A549 (cell line): ENCODE measurements at regions not wholly inside any gene's neighbourhood (a gene's known extent, or its start where the extent isn't known, plus 50 kb on each side); places are given as distances from the start of the nearest gene placed in this dataset.

ENCODE experiments used
- ATAC-seq, 2 experiments: fragments of 200-7000 bp in 1 of 2; fragments of >200 bp in 1 of 2; cut with Nextera tagmentation in 1 of 2; cut with Tn5 transposase in 1 of 2; 3 replicates each; pipeline versions ENCODE4 v1.8.0 to v1.9.1; 2018 to 2020; ENCODE audit warnings: mild to moderate bottlenecking in 1 of 2, moderate library complexity in 1 of 2
- CTCF ChIA-PET: fragments of 300-600 bp; sonication (Branson Sonifier 250); formaldehyde crosslinking; extraction: SDS; loops from one replicate; lab custom pipeline; 2021; ENCODE audit warnings: antibody characterized with exemption, inconsistent platforms; lab: Yijun Ruan, JAX
- POLR2A ChIA-PET: fragments of 350-600 bp; formaldehyde crosslinking; extraction: SDS; loops from one replicate; lab custom pipeline; 2021; ENCODE audit warnings: antibody characterized with exemption, inconsistent platforms; lab: Yijun Ruan, JAX
- DNase-seq, 2 experiments: peaks; one replicate each; pipeline versions ENCODE4 v3.0.0 to v3.0.0-alpha.2; 2011 to 2016; ENCODE audit warnings: low read depth in 1 of 2, low spot score in 1 of 2
- FAIRE-seq: peaks from 2 replicates; lab custom pipeline; 2011; peaks lifted over from hg19 to GRCh38; lab: Jason Lieb, UNC
- H3K27ac ChIP-seq, 2 experiments: fragments of >200 bp; sonication (Bioruptor Twin); formaldehyde crosslinking; 3 replicates each; pipeline ENCODE4 v1.5.1; 2016 to 2017
- H3K4me1 ChIP-seq: fragments of >200 bp; sonication (Bioruptor Twin); formaldehyde crosslinking; 3 replicates; pipeline ENCODE4 v1.6.1; 2016
- H3K4me2 ChIP-seq: fragments of >200 bp; sonication (Bioruptor Twin); formaldehyde crosslinking; 3 replicates; pipeline ENCODE4 v1.6.1; 2016
- H3K4me3 ChIP-seq: fragments of >200 bp; sonication (Bioruptor Twin); formaldehyde crosslinking; 3 replicates; pipeline ENCODE4 v1.5.1; 2016
- H3K9me3 ChIP-seq: fragments of >200 bp; sonication (Bioruptor Twin); formaldehyde crosslinking; 3 replicates; pipeline ENCODE4 v1.6.1; 2016
- BCL3 ChIP-seq: fragments of >200 bp; sonication (Bioruptor Twin); formaldehyde crosslinking; IDR thresholded peaks from 3 replicates; pipeline ENCODE4 v1.6.1; 2016
- BHLHE40 ChIP-seq: IDR thresholded peaks from 2 replicates; pipeline ENCODE4 v1.6.1; 2012; ENCODE audit warnings: low read depth, low read length, inconsistent platforms
- CBX8 ChIP-seq: fragments of 200-600 bp; sonication (generic); IDR thresholded peaks from 2 replicates; pipeline ENCODE4 v1.6.1; 2016
- E2F6 ChIP-seq: IDR thresholded peaks from 2 replicates; pipeline ENCODE4 v1.6.1; 2012; ENCODE audit warnings: low read depth, borderline replicate concordance
- EHF ChIP-seq: fragments of 250-450 bp; sonication (Bioruptor Pico); IDR thresholded peaks from 2 replicates; pipeline ENCODE4 v1.5.0; 2020; ENCODE audit warnings: mild to moderate bottlenecking
- EHMT2 ChIP-seq: fragments of 200-600 bp; sonication (generic); IDR thresholded peaks from 2 replicates; pipeline ENCODE4 v1.6.1; 2016; ENCODE audit warnings: antibody characterized with exemption, low read depth, mild to moderate bottlenecking, moderate library complexity
- ELK1 ChIP-seq: fragments of 150-350 bp; IDR thresholded peaks from 2 replicates; pipeline ENCODE4 v1.6.1; 2014; ENCODE audit warnings: low read depth, mild to moderate bottlenecking, low read length
- EP300 ChIP-seq, 2 experiments: fragments of >200 bp; sonication (Bioruptor Twin); formaldehyde crosslinking; IDR thresholded peaks; 2 replicates in 1 of 2; 3 replicates in 1 of 2; pipeline ENCODE4 v1.6.1; 2016 to 2017
- FOSL2 ChIP-seq, 2 experiments: fragments of 450-650 bp in 1 of 2; fragments of >200 bp in 1 of 2; sonication (Bioruptor Twin) in 1 of 2; formaldehyde crosslinking; IDR thresholded peaks; 2 replicates each; pipeline versions ENCODE4 v1.5.0 to v1.6.1; 2016 to 2020; ENCODE audit warnings: mild to moderate bottlenecking in 1 of 2, moderate library complexity in 1 of 2
- HMGXB4 ChIP-seq: fragments of 250-450 bp; sonication (Bioruptor Pico); IDR thresholded peaks from 2 replicates; pipeline ENCODE4 v1.5.0; 2021; ENCODE audit warnings: mild to moderate bottlenecking, moderate library complexity, borderline replicate concordance
- HOXB13 ChIP-seq: fragments of 250-450 bp; sonication (Bioruptor Pico); IDR thresholded peaks from 2 replicates; pipeline ENCODE4 v1.5.0; 2020; ENCODE audit warnings: low read depth, mild to moderate bottlenecking, moderate library complexity
- HOXB5 ChIP-seq: fragments of 250-450 bp; sonication (Bioruptor Pico); IDR thresholded peaks from 2 replicates; pipeline ENCODE4 v1.5.0; 2020; ENCODE audit warnings: mild to moderate bottlenecking, moderate library complexity
- KDM5A ChIP-seq: fragments of 200-600 bp; sonication (generic); IDR thresholded peaks from 2 replicates; pipeline ENCODE4 v1.6.1; 2016; ENCODE audit warnings: antibody characterized with exemption, mild to moderate bottlenecking
- NPAS2 ChIP-seq: fragments of 250-450 bp; sonication (Bioruptor Pico); IDR thresholded peaks from 2 replicates; pipeline ENCODE4 v1.8.0; 2022; ENCODE audit warnings: mild to moderate bottlenecking, moderate library complexity, borderline replicate concordance
- NR3C1 ChIP-seq: fragments of >200 bp; sonication (Bioruptor Twin); formaldehyde crosslinking; IDR thresholded peaks from 3 replicates; pipeline ENCODE4 v1.6.1; 2017
- PHF8 ChIP-seq: fragments of 200-600 bp; sonication (generic); IDR thresholded peaks from 2 replicates; pipeline ENCODE4 v1.6.1; 2016; ENCODE audit warnings: low read depth, mild to moderate bottlenecking, antibody characterized with exemption, moderate library complexity, borderline replicate concordance
- RFX5 ChIP-seq: fragments of 450-650 bp; IDR thresholded peaks from 2 replicates; pipeline ENCODE4 v1.7.1; 2014; ENCODE audit warnings: antibody characterized with exemption, mild to moderate bottlenecking, moderate library complexity
- RNF2 ChIP-seq: fragments of 200-600 bp; sonication (generic); IDR thresholded peaks from 2 replicates; pipeline ENCODE4 v1.6.1; 2016; ENCODE audit warnings: low read depth, mild to moderate bottlenecking, antibody characterized with exemption, moderate library complexity, borderline replicate concordance
- SMC3 ChIP-seq: fragments of >200 bp; sonication (Bioruptor Twin); formaldehyde crosslinking; IDR thresholded peaks from 3 replicates; pipeline ENCODE4 v1.6.1; 2018; ENCODE audit warnings: inconsistent platforms
- SREBF2 ChIP-seq: fragments of 450-650 bp; IDR thresholded peaks from 2 replicates; pipeline ENCODE4 v1.6.1; 2014; ENCODE audit warnings: mild to moderate bottlenecking, moderate library complexity
- WGBS: methylation state at CpG from one replicate; pipeline ENCODE4 v1.1.6; 2017; ENCODE audit errors: missing lambda C conversion rate; 5-methylcytosine and 5-hydroxymethylcytosine counted together
- TF ChIP-seq, protein P1 (sequence below): IDR thresholded peaks from 2 replicates; pipeline ENCODE4 v1.6.1; 2012
- TF ChIP-seq, protein P2 (sequence below): fragments of 250-450 bp; sonication (Bioruptor Pico); IDR thresholded peaks from 2 replicates; pipeline ENCODE4 v1.5.0; 2020; ENCODE audit warnings: low read depth, mild to moderate bottlenecking, moderate library complexity
- TF ChIP-seq, protein P3 (sequence below): fragments of >200 bp; sonication (Bioruptor Twin); formaldehyde crosslinking; IDR thresholded peaks from 3 replicates; pipeline ENCODE4 v1.5.1; 2016

DNA sequence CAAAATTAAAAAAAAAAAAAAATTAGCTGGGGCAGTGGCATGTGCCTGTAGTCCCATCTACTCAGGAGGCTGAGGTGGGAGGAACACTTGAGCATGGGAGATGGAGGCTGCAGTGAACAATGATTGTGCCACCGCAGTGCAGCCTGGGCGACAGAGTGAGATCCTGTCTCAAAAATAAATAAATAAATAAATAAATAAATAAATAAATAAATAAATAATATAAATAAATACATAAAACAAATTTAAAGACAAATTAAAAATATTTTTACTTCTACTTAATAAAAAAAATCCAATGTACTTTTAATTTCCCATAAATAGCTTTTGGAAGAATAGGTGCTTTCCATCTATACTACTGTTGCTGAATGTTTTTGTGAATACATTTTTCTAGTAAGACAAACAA lies 598.4 kb upstream of the EDIL3 start (continued):
- TF ChIP-seq PHF8 = no peak
- no peak for TF ChIP-seq CBX8
- no peak for TF ChIP-seq SREBF2
- no peak for TF ChIP-seq RFX5

DNA sequence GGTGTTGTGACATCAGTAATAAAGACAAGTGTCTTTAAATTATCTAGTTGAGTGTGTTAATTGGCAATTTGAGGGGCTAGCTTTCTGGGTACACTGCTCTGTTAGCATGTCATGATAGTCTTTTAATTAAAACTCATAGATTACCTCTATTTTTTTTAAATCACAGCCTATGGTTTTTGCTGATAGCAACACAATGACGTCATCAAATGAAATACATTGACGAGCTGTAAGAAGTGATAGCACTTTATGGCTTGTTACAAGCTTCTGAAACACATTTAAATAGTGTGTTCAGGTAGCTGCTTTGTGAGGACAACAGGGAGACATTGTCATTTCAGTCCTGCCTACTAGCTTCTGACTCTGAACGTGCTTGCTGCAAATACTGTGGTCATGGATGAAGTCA lies 600.5 kb upstream of the EDIL3 start:
- DNase-seq (no peak), ATAC-seq (no peak), FAIRE-seq (no peak)
- ChIA-PET POLR2A (no interaction called here), CTCF (interaction anchor here (0.5 kb wide), 1 partner anchor 180 kb away, joined by 3 read pairs; no protein-coding TSS in a partner anchor)
- H3K9me3 ChIP-seq = no peaks in the 10 kb centered on the region
- 5% methylated on average over 3 of the region's 3 CpGs for WGBS
- no peak overlapping the region for H3K4me2 ChIP-seq
- H3K27ac ChIP-seq = no peak overlapping the region
- TF ChIP-seq, protein P1, sequence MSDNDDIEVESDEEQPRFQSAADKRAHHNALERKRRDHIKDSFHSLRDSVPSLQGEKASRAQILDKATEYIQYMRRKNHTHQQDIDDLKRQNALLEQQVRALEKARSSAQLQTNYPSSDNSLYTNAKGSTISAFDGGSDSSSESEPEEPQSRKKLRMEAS = no peak
- no peak for TF ChIP-seq RNF2
- TF ChIP-seq EHF (CRISPR knock-in tag) = no peak
- TF ChIP-seq, protein P2, sequence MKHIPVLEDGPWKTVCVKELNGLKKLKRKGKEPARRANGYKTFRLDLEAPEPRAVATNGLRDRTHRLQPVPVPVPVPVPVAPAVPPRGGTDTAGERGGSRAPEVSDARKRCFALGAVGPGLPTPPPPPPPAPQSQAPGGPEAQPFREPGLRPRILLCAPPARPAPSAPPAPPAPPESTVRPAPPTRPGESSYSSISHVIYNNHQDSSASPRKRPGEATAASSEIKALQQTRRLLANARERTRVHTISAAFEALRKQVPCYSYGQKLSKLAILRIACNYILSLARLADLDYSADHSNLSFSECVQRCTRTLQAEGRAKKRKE = no peak
- TF ChIP-seq SMC3 = no peak
- TF ChIP-seq BHLHE40 = no peak
- TF ChIP-seq FOSL2 (IDR thresholded peaks at IDR 0.05) = no peak
- TF ChIP-seq FOSL2 (CRISPR knock-in tag; IDR thresholded peaks at IDR 0.05) = no peak
- no peak for TF ChIP-seq NR3C1
- TF ChIP-seq NPAS2 = no peak
- no peak for TF ChIP-seq EHMT2
- TF ChIP-seq EP300 (IDR thresholded peaks at IDR 0.05) = no peak
- TF ChIP-seq HMGXB4 (CRISPR knock-in tag) = no peak
- TF ChIP-seq, protein P3, sequence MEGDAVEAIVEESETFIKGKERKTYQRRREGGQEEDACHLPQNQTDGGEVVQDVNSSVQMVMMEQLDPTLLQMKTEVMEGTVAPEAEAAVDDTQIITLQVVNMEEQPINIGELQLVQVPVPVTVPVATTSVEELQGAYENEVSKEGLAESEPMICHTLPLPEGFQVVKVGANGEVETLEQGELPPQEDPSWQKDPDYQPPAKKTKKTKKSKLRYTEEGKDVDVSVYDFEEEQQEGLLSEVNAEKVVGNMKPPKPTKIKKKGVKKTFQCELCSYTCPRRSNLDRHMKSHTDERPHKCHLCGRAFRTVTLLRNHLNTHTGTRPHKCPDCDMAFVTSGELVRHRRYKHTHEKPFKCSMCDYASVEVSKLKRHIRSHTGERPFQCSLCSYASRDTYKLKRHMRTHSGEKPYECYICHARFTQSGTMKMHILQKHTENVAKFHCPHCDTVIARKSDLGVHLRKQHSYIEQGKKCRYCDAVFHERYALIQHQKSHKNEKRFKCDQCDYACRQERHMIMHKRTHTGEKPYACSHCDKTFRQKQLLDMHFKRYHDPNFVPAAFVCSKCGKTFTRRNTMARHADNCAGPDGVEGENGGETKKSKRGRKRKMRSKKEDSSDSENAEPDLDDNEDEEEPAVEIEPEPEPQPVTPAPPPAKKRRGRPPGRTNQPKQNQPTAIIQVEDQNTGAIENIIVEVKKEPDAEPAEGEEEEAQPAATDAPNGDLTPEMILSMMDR = no peak
- TF ChIP-seq HOXB5 (CRISPR knock-in tag) = no peak
- TF ChIP-seq BCL3 = no peak
- no peak for TF ChIP-seq KDM5A
- TF ChIP-seq ELK1 = no peak
- no peak for TF ChIP-seq E2F6
- no peak for TF ChIP-seq HOXB13
- no peak overlapping the region for H3K4me3 ChIP-seq
- no peaks in the 10 kb centered on the region for H3K4me1 ChIP-seq
